Subcutaneous abdominal adipose tissue (tissue), 5 donors: ENCODE measurements at regions not wholly inside any gene's neighbourhood (a gene's known extent, or its start where the extent isn't known, plus 50 kb on each side); places are given as distances from the start of the nearest gene placed in this dataset.

Source experiments
- H3K27ac ChIP-seq: one replicate; pipeline ENCODE4 v1.7.0; 2013; ENCODE audit warnings: low read depth, mild to moderate bottlenecking, inconsistent platforms, low read length, moderate library complexity
- H3K27me3 ChIP-seq, 5 donors: one replicate each; pipeline ENCODE4 v1.7.0; 2013; ENCODE audit warnings: low read length in 5 of 5, inconsistent platforms in 1 of 5; ENCODE audit not compliant: control insufficient read depth in 5 of 5, insufficient read depth in 4 of 5
- H3K36me3 ChIP-seq, 5 donors: one replicate each; pipeline ENCODE4 v1.7.0; 2013; ENCODE audit warnings: low read length in 5 of 5; ENCODE audit not compliant: control insufficient read depth in 5 of 5, insufficient read depth in 5 of 5
- H3K4me1 ChIP-seq, 5 donors: one replicate each; pipeline ENCODE4 v1.7.0; 2013; ENCODE audit warnings: low read length in 5 of 5, mild to moderate bottlenecking in 3 of 5, moderate library complexity in 1 of 5; ENCODE audit not compliant: control insufficient read depth in 5 of 5, insufficient read depth in 5 of 5
- H3K4me3 ChIP-seq, 5 donors: one replicate each; pipeline ENCODE4 v1.7.0; 2013; ENCODE audit warnings: low read length in 5 of 5, low read depth in 1 of 5
- H3K9ac ChIP-seq, 5 donors: one replicate each; pipeline ENCODE4 v1.7.0; 2013; ENCODE audit warnings: low read length in 5 of 5, mild to moderate bottlenecking in 4 of 5, moderate library complexity in 3 of 5
- H3K9me3 ChIP-seq, 5 donors: one replicate each; pipeline ENCODE4 v1.7.0; 2013; ENCODE audit warnings: low read length in 5 of 5; ENCODE audit not compliant: control insufficient read depth in 5 of 5
- donor health status: healthy.
- donor health status: healthy.
- donor health status: healthy.
- donor health status: healthy.
- donor health status: healthy.

DNA sequence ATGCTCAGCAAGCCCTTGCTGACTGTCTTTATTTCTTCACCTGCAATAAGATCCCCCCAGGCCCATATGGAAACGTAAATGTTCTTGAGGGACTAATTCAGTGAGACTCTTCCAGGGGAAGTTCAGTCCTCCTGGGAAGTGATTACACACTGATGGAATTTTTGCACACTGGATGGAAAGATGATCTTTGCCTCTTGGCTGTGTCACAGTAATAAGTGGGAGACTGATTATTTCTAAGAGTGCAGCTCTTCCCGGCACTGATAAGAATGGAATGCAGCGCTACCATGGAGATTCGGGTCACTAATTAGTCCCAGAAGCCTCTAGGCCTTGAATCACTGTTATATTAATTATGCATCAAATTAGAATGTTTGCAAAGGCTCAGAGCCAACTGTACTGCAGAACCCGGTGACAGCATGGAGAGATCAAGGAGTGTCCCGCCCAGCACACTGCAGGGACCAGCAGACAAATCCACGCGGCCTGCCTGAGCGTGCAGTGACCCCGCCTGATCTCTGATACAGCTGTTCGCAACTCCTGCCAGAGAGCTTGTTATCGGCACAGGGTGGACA, 178.3 kb downstream of the SNX19 start:
- no peaks in the 10 kb centered on the region for H3K27me3 ChIP-seq
- H3K27ac ChIP-seq = peak overlapping the region; percentile 52
- peaks cover 4 to 19% (median 11%) of the 10 kb centered on the region in 5 donors for H3K9me3 ChIP-seq
- H3K4me1 ChIP-seq = peaks cover 0 to 18% (median 16%) of the 10 kb centered on the region in 5 donors
- no peaks in the 10 kb centered on the region for H3K36me3 ChIP-seq
- H3K4me3 ChIP-seq = no peak overlapping the region
- H3K9ac ChIP-seq = no peak overlapping the region

DNA sequence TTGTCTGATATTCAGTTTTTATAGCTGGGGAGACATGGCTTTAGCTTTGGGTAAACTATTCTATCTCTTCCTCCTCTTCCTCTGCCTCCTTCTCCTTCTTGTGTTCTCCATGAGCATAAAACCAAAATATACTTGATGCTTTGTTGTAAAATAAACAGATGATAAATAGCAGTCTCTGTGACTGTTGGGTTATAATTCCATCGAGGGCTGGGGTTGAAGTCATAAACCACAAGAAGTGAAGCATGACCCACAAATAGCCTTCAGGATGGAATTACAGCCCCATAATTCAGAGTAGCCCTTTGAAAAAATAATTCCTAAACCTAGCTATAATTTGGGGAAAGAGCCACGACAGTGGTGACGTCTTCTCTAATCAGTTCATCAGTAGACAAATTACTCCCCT, 177.7 kb downstream of the SNX19 start:
- Histone ChIP-seq H3K27ac (no peak overlapping the region), H3K9me3 (peaks cover 4 to 19% (median 11%) of the 10 kb centered on the region in 5 donors), H3K27me3 (no peaks in the 10 kb centered on the region), H3K4me1 (peaks cover 0 to 18% (median 16%) of the 10 kb centered on the region in 5 donors), H3K4me3 (no peak overlapping the region), H3K36me3 (no peaks in the 10 kb centered on the region), H3K9ac (no peak overlapping the region)

DNA sequence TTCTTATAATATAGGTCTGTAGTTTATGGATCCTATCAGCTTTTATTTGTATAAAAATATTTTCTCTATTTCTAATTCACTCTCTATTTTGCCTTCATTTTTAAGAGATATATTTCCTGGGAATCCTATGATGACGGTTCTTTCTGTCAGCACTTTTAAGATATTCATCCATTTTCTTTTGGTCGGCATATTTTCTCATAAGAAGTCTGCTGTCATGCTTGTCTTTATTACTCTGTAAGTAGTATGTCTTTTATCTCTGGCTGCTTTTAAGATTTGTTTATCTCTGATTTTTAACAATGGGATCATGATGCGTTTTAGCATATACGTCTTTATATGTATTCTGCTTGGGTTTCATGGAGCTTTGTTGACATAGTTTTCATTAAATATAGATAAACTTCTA, 175.5 kb downstream of the SNX19 start:
- peaks cover 0 to 18% (median 16%) of the 10 kb centered on the region in 5 donors for H3K4me1 ChIP-seq
- H3K36me3 ChIP-seq = no peaks in the 10 kb centered on the region
- H3K9me3 ChIP-seq = peaks cover 4 to 14% (median 5%) of the 10 kb centered on the region in 5 donors
- H3K4me3 ChIP-seq = no peak overlapping the region
- no peaks in the 10 kb centered on the region for H3K27me3 ChIP-seq
- H3K9ac ChIP-seq = no peak overlapping the region
- H3K27ac ChIP-seq = no peak overlapping the region

DNA sequence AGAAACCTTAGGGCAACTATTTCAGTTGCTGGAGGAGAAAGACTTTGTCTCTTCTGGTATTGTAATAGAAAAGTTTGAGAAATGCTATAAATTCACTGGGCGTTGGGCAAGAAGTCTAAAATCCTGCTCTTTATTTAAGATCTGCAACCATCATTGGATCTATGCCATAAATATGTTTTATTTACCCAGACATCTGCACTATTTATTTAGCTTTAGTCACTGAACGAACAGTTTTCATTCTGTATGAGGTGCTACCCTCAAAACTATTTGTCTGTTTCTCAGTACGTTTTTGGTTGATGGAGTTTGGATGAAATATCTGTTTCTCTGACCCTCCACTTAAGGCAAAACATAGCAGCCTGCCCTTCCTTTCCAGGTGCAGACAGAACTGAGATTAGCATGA, 171.5 kb downstream of the SNX19 start:
- H3K4me3 ChIP-seq = no peak overlapping the region
- peaks cover 4 to 14% (median 5%) of the 10 kb centered on the region in 5 donors for H3K9me3 ChIP-seq
- H3K36me3 ChIP-seq = no peaks in the 10 kb centered on the region
- H3K27ac ChIP-seq = no peak overlapping the region
- no peaks in the 10 kb centered on the region for H3K4me1 ChIP-seq
- no peaks in the 10 kb centered on the region for H3K27me3 ChIP-seq
- H3K9ac ChIP-seq = no peak overlapping the region

- H3K27ac ChIP-seq = no peak overlapping the region
- H3K4me1 ChIP-seq = no peaks in the 10 kb centered on the region
- no peaks in the 10 kb centered on the region for H3K36me3 ChIP-seq
- H3K9ac ChIP-seq = no peak overlapping the region
- H3K9me3 ChIP-seq = no peaks in the 10 kb centered on the region
- H3K4me3 ChIP-seq = no peak overlapping the region
- no peaks in the 10 kb centered on the region for H3K27me3 ChIP-seq
Observed at GRCh38 chr11:130749216-130749615, 167.1 kb downstream of the SNX19 start.

DNA sequence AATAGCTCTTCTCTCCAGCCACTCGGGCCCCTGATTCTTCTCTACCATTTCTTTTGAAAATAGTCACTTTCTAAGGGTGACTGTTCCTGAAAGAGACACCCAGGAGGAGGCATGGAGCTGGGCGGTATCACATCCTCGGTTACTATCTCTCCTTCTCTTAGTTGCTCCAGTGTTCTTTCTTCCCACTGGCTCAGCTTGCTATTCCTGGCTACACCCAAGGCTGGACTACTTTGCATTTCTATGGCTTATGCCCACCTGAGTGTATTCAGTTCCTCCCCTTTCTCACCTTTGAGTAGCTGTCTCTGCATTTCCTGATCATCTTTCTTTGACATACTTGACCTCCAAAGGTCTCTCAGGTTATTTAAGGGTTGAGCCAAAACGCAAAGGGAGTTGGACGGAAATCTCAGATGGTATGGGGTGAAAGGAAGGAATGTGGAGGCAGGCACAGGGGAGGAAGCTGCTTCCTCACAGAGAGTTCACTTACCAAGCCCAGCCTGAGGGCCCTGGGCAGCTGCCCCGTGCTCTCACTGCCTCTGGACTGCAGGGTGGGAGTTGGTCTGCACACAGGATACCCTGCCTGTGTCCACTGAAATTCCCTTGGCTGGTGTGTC, 155.7 kb downstream of the SNX19 start:
- Histone ChIP-seq H3K36me3 (no peaks in the 10 kb centered on the region), H3K27me3 (no peaks in the 10 kb centered on the region)

DNA sequence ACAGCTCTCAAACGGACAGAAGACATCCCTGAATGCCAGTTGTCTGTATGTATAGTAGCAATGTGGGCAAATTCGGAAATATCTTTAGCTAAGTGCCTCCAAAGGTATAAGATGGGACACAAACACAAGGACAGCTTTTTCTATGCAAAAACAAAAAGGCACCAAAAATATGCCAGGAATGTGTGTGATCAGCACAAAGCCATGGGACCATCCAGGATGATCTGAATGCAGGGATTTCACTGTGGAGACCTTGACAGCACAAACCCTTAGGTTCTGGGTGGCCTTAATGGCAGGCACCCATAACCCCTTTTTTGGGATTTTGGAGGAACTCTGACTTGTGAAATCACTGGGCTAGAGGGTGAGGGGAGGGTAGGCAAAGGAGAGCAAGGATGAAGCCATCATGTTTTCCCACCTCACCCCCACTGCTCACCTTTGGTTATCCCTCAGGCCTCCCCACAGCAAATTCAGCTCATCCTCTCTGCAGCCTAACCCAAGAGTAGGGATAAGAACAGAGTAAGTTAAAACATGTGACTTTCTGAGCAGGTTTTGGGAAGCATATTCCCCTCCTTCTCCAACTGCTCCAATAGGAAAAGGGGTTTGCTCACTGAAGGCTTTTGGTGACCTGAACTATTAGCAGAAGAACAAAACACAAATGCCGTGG, 154.6 kb downstream of the SNX19 start:
- no peaks in the 10 kb centered on the region for H3K9me3 ChIP-seq
- H3K36me3 ChIP-seq = no peaks in the 10 kb centered on the region
- no peaks in the 10 kb centered on the region for H3K27me3 ChIP-seq
- H3K9ac ChIP-seq = no peak overlapping the region
- H3K4me3 ChIP-seq = no peak overlapping the region
- H3K27ac ChIP-seq = no peak overlapping the region
- peaks cover 0 to 13% (median 11%) of the 10 kb centered on the region in 5 donors for H3K4me1 ChIP-seq

More for the DNA sequence above, 155.7 kb downstream of the SNX19 start:
- Histone ChIP-seq H3K27ac (no peak overlapping the region), H3K9me3 (no peaks in the 10 kb centered on the region), H3K9ac (no peak overlapping the region), H3K4me1 (peaks cover 0 to 13% (median 11%) of the 10 kb centered on the region in 5 donors), H3K4me3 (no peak overlapping the region)

GRCh38 chr11:130762638-130763037, 153.6 kb downstream of the SNX19 start:
- Histone ChIP-seq H3K4me1 (peaks cover 0 to 13% (median 11%) of the 10 kb centered on the region in 5 donors), H3K9ac (no peak overlapping the region), H3K9me3 (no peaks in the 10 kb centered on the region), H3K27ac (no peak overlapping the region), H3K27me3 (no peaks in the 10 kb centered on the region), H3K4me3 (no peak overlapping the region), H3K36me3 (no peaks in the 10 kb centered on the region)

DNA sequence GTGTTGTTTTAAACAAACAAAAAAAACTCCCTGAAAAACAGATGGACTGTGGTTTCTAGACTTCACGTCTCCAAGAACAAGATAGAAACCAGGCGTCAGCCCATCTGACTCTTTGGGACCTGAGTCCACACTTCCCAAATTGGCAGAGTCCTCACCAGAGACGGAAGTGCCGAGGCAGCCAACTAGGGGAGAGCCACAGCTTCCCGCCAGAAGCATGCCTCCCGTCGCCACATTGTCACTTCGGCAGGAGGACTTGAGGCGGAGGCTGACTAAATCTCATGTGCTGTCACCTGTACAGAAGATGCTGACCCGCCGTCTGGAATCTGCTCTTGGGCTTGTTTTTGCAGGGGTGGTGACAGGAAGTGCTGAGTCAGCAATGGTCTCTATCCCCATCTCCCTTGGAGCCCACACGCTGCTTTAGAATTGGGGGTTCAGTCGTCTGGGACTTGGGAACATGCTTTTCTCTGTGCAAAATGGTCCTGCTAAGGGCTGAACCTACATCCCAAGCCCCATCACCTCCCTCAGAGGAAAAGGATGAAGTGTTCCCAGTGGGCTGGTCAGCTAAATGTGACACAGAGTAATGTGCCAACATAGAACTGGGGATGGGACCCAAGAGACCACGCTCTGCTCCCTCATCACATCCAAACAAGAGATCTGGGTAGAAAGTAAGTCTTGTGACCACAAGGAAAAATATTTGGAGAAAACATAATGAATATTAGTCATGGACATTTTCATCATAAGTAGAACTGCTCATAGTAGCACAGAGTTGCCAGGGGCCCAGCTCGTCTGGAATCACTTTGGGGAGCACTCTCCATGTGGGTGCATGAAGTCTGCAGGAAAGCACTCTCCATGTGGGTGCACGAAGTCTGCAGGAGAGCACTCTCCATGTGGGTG, 152.9 kb downstream of the SNX19 start:
- Histone ChIP-seq H3K27me3 (no peaks in the 10 kb centered on the region), H3K9ac (no peak overlapping the region), H3K36me3 (no peaks in the 10 kb centered on the region), H3K9me3 (no peaks in the 10 kb centered on the region), H3K27ac (no peak overlapping the region), H3K4me3 (no peak overlapping the region), H3K4me1 (peaks cover 0 to 13% (median 11%) of the 10 kb centered on the region in 5 donors)
